NT2/D1 (cell line): ENCODE measurements at regions not wholly inside any gene's neighbourhood (a gene's known extent, or its start where the extent isn't known, plus 50 kb on each side); places are given as distances from the start of the nearest gene placed in this dataset.

Source experiments
- DNase-seq: peaks from one replicate; pipeline ENCODE4 v3.0.0-alpha.2; 2011; ENCODE audit warnings: low read depth, low spot score
- H3K27me3 ChIP-seq: 2 replicates; pipeline ENCODE4 v1.6.0; 2011; ENCODE audit warnings: mild to moderate bottlenecking; ENCODE audit not compliant: insufficient read length, insufficient read depth
- H3K36me3 ChIP-seq: 2 replicates; pipeline ENCODE4 v1.6.1; 2011; ENCODE audit warnings: mild to moderate bottlenecking, low read length, mixed read lengths; ENCODE audit not compliant: insufficient read depth, insufficient read length
- H3K4me1 ChIP-seq: 2 replicates; pipeline ENCODE4 v1.5.1; 2011; ENCODE audit not compliant: insufficient read depth, insufficient read length
- H3K4me3 ChIP-seq: 2 replicates; pipeline ENCODE4 v1.5.1; 2011; ENCODE audit warnings: low read depth; ENCODE audit not compliant: insufficient read length
- H3K9ac ChIP-seq: 2 replicates; pipeline ENCODE4 v1.6.0; 2011; ENCODE audit warnings: low read depth; ENCODE audit not compliant: insufficient read length
- H3K9me3 ChIP-seq: 2 replicates; pipeline ENCODE4 v1.5.1; 2011; ENCODE audit warnings: mild to moderate bottlenecking, low read length; ENCODE audit not compliant: insufficient read depth
- SUZ12 ChIP-seq: IDR thresholded peaks from 2 replicates; pipeline ENCODE4 v1.6.1; 2011; ENCODE audit not compliant: insufficient read length, insufficient read depth; ENCODE audit errors: extremely low read depth
- YY1 ChIP-seq: IDR thresholded peaks from 2 replicates; pipeline ENCODE4 v1.6.1; 2011; ENCODE audit not compliant: insufficient read length, insufficient read depth
- ZNF274 ChIP-seq: IDR thresholded peaks from 2 replicates; pipeline ENCODE4 v1.6.1; 2011; ENCODE audit warnings: mild to moderate bottlenecking, low read depth, low read length

DNA sequence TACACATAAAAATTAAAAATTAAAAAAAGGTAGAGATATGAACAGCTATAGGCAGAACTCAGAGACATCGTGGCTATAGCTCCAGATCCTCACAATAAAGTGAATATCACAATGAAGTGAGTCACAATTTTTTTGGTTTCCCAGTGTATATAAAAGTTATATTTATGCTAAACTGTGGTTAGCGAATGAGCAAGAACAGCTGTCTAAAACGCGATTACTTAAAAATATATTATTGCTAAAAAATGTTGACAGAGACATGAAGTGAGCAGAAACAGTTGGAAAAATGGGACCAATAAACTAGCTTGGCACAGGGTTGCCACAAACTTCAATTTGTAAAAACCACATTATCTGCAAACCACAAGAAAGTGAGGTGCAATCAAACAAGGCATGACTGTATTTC lies 551.7 kb upstream of the NETO1 start:
- Histone ChIP-seq H3K27me3 (no peaks in the 10 kb centered on the region), H3K9ac (no peak overlapping the region), H3K4me3 (no peak overlapping the region), H3K9me3 (no peaks in the 10 kb centered on the region), H3K4me1 (no peaks in the 10 kb centered on the region), H3K36me3 (no peaks in the 10 kb centered on the region)
- TF ChIP-seq SUZ12: no peak
- TF ChIP-seq YY1: no peak
- no peak for TF ChIP-seq ZNF274
- DNase-seq: no peak

DNA sequence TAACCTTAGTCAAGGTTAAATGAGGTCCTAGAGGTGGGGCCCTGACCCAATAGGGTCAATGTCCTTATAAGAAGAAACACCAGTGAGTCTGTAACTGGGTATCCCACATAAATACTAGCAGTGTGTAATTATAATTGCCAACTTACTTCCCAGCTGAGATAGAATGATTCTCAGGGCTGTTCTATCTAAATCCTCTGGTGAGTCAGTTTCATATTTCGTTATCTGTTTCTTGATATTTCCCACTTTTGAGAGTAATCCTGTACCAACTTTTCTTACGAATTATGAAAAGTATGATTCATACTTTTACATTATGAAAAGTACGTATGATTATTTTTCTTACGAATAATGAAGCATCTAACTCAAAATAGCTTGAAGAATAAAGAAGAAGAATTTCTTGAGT lies 546.8 kb upstream of the NETO1 start:
- no peaks in the 10 kb centered on the region for H3K36me3 ChIP-seq
- no peaks in the 10 kb centered on the region for H3K9me3 ChIP-seq
- no peaks in the 10 kb centered on the region for H3K27me3 ChIP-seq
- no peaks in the 10 kb centered on the region for H3K4me1 ChIP-seq
- TF ChIP-seq ZNF274 (no peak), SUZ12 (no peak), YY1 (no peak)
- DNase-seq: no peak
- no peak overlapping the region for H3K9ac ChIP-seq
- H3K4me3 ChIP-seq: no peak overlapping the region

DNA sequence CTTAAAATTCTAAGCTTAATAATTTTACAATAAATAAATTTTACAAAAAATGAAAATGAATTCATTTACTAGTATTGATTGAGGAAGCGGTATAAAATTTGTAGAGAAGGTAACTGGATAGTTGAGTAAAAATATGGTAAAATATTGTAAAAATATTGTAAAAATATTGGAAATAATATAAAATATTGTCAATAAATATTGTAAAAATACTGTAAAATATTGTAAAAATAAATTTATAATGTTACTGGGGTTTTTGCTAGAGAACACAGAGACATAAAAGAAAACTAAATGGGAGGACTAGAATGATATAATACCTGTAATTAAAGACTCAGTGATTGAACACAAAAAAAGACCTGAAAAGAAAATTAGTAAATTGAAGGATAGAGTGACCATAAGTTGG lies 546.3 kb upstream of the NETO1 start:
- Histone ChIP-seq H3K9ac (no peak overlapping the region), H3K27me3 (no peaks in the 10 kb centered on the region), H3K4me1 (no peaks in the 10 kb centered on the region), H3K4me3 (no peak overlapping the region), H3K9me3 (no peaks in the 10 kb centered on the region), H3K36me3 (no peaks in the 10 kb centered on the region)
- DNase-seq: no peak
- TF ChIP-seq YY1: no peak
- TF ChIP-seq SUZ12: no peak
- no peak for TF ChIP-seq ZNF274

DNA sequence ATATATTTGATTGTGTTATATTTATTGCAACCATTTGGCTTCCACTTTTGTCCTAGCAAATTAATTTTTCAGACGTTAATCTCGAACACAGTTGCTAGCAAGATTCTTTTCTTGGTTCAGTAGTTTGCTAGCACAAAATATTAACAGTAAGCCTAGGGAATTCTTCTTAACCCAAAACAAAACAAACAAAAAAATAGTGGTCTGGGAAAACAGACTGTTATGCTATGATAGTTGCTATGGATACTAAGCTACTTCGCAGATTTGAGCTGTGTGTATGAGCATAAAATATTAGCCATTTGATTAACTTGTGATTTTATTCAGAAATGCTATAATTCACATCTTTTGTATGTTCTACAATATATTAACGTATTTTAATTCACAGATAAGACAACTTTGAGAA lies 541.5 kb upstream of the NETO1 start:
- Histone ChIP-seq H3K9me3 (no peaks in the 10 kb centered on the region), H3K36me3 (no peaks in the 10 kb centered on the region), H3K4me3 (no peak overlapping the region), H3K9ac (no peak overlapping the region), H3K27me3 (no peaks in the 10 kb centered on the region), H3K4me1 (no peaks in the 10 kb centered on the region)
- DNase-seq: no peak
- no peak for TF ChIP-seq ZNF274
- TF ChIP-seq SUZ12: no peak
- no peak for TF ChIP-seq YY1

DNA sequence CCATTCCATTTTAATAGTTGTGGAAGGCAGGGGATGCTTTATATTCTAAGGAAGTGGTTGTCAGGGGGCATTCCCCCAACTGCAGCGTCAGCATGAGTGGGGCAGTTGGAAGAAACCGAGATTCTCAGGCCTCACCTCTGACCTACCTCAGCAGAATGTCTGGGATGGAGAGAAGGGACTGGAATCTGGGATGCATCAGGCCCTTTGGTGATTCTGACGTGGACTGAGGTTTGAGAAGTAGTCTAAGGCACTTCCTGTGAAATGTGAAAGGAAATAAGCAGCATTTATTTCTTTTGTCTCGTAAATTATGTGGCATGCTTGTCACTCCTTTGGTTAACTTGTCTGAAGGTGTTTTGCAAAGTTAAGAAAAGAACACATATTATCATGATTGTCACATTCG lies 540.7 kb upstream of the NETO1 start:
- Histone ChIP-seq H3K36me3 (no peaks in the 10 kb centered on the region), H3K9ac (no peak overlapping the region), H3K9me3 (no peaks in the 10 kb centered on the region), H3K4me3 (no peak overlapping the region), H3K27me3 (no peaks in the 10 kb centered on the region), H3K4me1 (no peaks in the 10 kb centered on the region)
- DNase-seq: no peak
- TF ChIP-seq ZNF274 (no peak), SUZ12 (no peak), YY1 (no peak)

DNA sequence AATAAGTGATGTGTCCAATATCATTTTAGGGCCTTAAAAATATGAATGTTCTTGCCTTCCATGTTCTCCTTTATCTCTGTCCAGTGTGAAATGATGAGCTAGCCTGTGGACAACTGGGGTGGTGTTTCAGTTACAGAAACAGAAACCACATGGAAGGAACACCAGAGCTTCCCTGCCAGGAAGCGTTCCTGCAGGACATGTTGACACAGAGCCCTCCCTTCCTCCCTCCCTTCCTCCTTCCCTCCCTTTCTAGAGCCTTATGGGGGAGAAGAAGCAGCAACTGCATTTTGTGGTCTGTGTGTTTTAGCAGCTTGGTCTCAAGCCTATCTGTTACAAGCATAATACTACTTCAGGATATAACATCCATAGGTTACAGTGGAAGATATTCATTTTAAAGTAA lies 539.7 kb upstream of the NETO1 start:
- H3K9ac ChIP-seq: no peak overlapping the region
- H3K9me3 ChIP-seq: no peaks in the 10 kb centered on the region
- TF ChIP-seq YY1: no peak
- TF ChIP-seq SUZ12: no peak
- no peak for TF ChIP-seq ZNF274
- H3K4me3 ChIP-seq: no peak overlapping the region
- DNase-seq: no peak
- H3K27me3 ChIP-seq: no peaks in the 10 kb centered on the region
- H3K4me1 ChIP-seq: no peaks in the 10 kb centered on the region
- H3K36me3 ChIP-seq: no peaks in the 10 kb centered on the region

DNA sequence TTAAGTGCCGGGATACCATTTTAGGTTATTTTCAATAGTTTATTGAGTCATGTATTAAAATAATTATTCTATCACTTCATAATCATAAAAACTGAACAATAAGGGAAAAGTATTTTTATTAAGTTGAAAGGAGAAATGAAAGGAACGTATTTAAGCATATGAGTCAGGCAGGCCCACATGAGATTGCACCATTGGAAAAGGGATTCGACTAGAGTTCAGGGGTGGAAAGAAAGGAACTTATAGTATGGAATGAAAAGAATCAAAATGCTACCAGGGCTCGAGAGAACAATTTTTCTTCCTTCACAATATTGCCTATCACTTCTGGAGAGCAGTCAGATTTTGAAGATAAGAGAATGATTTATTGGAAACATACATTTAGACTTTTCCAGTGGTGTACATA lies 516.5 kb upstream of the NETO1 start:
- Histone ChIP-seq H3K9ac (no peak overlapping the region), H3K36me3 (no peaks in the 10 kb centered on the region), H3K4me3 (no peak overlapping the region), H3K4me1 (no peaks in the 10 kb centered on the region), H3K27me3 (no peaks in the 10 kb centered on the region), H3K9me3 (no peaks in the 10 kb centered on the region)
- no peak for DNase-seq
- no peak for TF ChIP-seq SUZ12
- no peak for TF ChIP-seq YY1
- no peak for TF ChIP-seq ZNF274

DNA sequence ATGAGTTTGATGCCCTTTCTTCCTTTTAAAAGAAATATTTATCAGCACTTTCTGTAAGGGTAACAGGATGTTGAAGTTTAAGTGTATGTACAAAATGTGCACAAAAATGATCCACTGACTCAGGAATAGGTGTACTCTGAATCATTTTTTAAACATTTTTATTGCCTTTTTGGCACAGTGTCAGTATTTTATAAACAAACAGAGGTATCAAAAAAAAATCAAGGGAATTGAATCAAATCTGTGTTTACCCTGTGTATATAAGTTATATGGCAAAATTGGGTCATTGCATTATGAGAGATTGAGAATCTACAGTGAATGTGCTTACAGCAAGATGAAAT lies 513.9 kb upstream of the NETO1 start:
- Histone ChIP-seq H3K4me3 (no peak overlapping the region), H3K4me1 (no peaks in the 10 kb centered on the region), H3K27me3 (no peaks in the 10 kb centered on the region), H3K9ac (no peak overlapping the region), H3K36me3 (no peaks in the 10 kb centered on the region), H3K9me3 (no peaks in the 10 kb centered on the region)
- TF ChIP-seq SUZ12: no peak
- TF ChIP-seq ZNF274: no peak
- TF ChIP-seq YY1: no peak
- DNase-seq: no peak
